AG09319 (cell line): ENCODE measurements at regions not wholly inside any gene's neighbourhood (a gene's known extent, or its start where the extent isn't known, plus 50 kb on each side); places are given as distances from the start of the nearest gene placed in this dataset.

Experiments
- DNase-seq: peaks from one replicate; pipeline ENCODE4 v3.0.0-alpha.2; 2010; ENCODE audit warnings: low read depth; ENCODE audit errors: extremely low read depth
- CTCF ChIP-seq: IDR thresholded peaks from 2 replicates; pipeline ENCODE4 v1.5.1; 2011; ENCODE audit warnings: low read depth, mild to moderate bottlenecking, inconsistent platforms, low read length, moderate library complexity

GRCh38 chr13:53623146-53623545 is 594.5 kb downstream of the OLFM4 start:
- no peak for TF ChIP-seq CTCF
- DNase-seq: no peak

- TF ChIP-seq CTCF: no peak
- DNase-seq: no peak
Observed at GRCh38 chr13:53631511-53631910, 602.9 kb downstream of the OLFM4 start.

- no peak for TF ChIP-seq CTCF
- DNase-seq: no peak
Observed at GRCh38 chr13:53638040-53638439, 609.4 kb downstream of the OLFM4 start.

DNA sequence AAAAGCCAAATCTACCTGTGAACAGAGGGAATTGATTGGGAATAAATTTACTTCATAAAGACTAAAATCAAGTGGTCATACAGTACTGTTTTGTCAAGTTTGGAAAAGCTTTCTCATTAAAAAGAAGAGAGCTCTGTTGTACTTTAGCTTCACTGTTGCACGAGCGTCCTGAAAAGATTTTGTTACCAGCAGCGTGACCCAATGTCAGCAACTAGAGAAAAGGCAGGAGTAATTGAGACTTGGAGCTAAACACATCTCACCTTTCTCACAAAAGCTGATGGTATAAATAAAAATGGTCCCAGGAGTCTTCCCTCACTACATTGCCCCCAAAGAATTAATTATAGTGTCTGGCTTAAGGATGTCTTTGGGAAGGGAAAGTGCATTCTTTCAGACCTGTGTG is 613.7 kb downstream of the OLFM4 start:
- TF ChIP-seq CTCF: no peak
- no peak for DNase-seq

DNA sequence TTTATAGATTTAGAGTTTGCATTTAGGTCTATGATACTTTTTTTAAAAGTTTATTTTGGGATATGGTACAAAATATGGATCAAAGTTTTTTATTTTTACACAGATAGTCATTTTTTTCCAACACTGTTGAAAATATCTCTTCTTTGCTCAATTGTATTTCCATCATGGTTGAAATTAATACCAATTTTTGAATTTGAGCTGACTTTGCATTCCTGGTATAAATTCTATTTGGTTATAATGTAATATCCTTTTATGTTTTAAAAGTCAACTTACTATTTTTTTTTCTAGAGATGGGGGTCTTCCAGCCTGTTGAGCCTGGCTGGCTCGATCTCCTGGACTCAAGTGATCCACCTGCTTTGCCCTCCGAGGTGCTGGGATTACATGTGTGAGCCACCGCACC is 620.1 kb downstream of the OLFM4 start:
- no peak for TF ChIP-seq CTCF
- no peak for DNase-seq

GRCh38 chr13:53672005-53672404 is 643.4 kb downstream of the OLFM4 start:
- TF ChIP-seq CTCF: no peak
- no peak for DNase-seq

DNA sequence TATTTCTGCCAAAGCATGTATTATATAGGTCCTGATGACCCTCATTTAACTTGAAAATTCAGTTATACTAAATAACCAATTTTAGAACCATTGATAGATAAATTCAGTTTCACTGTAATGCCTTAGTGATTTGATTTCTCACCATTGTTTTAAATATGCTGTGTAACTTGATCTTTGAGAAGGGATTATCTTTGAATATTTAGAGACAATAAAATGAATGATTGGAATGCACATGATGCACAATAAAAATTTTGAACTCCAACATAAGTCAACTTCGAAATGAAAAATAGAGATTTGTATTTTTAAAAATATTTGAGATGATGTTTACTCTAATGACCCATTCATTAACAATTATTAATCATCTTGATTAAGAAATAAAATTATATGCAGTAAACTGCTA is 654.5 kb downstream of the OLFM4 start:
- TF ChIP-seq CTCF: no peak
- no peak for DNase-seq
